ENCODE measurements at regions not wholly inside any gene's neighbourhood (a gene's known extent, or its start where the extent isn't known, plus 50 kb on each side); places are given as distances from the start of the nearest gene placed in this dataset.
"Not testable (repeated sequence)": the region's sequence is repeated elsewhere in the genome, so short reads cannot be mapped to it uniquely, and the experiment has no call there.

DNA sequence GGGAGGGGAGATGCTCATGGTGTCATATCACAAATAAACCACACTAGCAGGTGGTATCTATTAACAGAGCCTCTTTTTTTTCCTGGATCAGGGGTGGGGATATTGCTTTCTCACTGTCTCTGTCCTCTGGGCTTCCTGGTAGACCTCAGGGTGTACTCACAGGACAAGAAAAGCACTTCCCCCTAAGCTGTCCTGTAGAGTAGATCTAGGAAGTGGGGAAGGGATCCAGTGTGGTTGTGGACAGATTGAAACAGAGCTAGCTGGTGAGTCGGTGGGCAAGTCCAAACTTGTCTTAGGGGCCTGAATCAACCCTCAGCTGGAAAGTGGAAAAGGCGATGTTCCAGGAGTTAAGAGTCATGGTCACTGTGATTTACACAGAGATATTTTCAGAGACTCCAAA is 96.6 kb downstream of the SRGAP2 start:
- H2AFZ ChIP-seq (ENCODE audit: insufficient read depth, low read depth, low read length, poor library complexity, severe bottlenecking); intact Hi-C loops (cut with micrococcal nuclease); H4K20me1 ChIP-seq (ENCODE audit: insufficient read depth, low read length); H3K4me1 Mint-ChIP-seq; DNase-seq; H3K9me3 Mint-ChIP-seq; H3K4me3 Mint-ChIP-seq; H3K79me2 ChIP-seq (ENCODE audit: insufficient read depth, low read length); H3K36me3 Mint-ChIP-seq; H3K36me3 ChIP-seq (replicated peaks in 1 of 2; ENCODE audit: control insufficient read depth in 1 of 2, insufficient read depth in 2 of 2, low read length in 2 of 2); H3K4me2 ChIP-seq (replicated peaks; ENCODE audit: extremely low read depth, low read length, poor library complexity, severe bottlenecking); H3K27me3 ChIP-seq (ENCODE audit: control insufficient read depth in 2 of 2, insufficient read depth in 2 of 2, low read length in 2 of 2); H3K4me1 ChIP-seq (ENCODE audit: control insufficient read depth in 1 of 2, insufficient read depth in 2 of 2, low read length in 2 of 2); H3K9me3 ChIP-seq (replicated peaks in 1 of 2; ENCODE audit: control insufficient read depth in 1 of 2, insufficient read depth in 1 of 2, low read length in 2 of 2); H3K27me3 Mint-ChIP-seq (ENCODE audit: low read depth in 3 of 3); H3K27ac ChIP-seq (ENCODE audit: low read depth in 1 of 2, low read length in 2 of 2); H3K4me3 ChIP-seq (replicated peaks in 1 of 3; ENCODE audit: low read depth in 2 of 3, low read length in 3 of 3); H3K9ac ChIP-seq (ENCODE audit: insufficient read depth, low read length, poor library complexity, severe bottlenecking): not testable (repeated sequence)
- peak overlapping the region in 3 of 7 donors; percentile 8 to 72 (median 10) for H3K27ac Mint-ChIP-seq
- WGBS (ENCODE audit: insufficient coverage) = no CpG with 5 or more reads among the region's 2 CpGs

DNA sequence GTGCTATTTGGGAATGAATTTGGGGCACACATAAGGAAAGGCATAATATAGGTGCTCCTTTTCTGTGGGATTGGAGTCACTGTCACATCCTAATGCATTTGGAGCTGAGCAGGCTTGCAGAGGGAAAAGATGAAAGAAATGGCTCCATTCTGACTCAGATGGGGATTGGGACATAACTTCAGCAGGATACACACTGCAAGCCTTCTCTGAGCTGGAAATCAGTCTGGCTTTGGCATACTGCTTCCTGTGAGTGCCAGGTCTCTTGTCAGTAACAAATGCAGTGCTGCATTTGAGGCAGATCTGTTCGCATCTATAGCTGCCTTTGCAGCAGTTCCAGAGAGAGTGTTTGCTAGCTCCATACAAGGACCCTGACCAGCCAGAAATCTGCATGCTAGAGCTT is 98.7 kb downstream of the SRGAP2 start:
- WGBS (ENCODE audit: insufficient coverage) = no CpG with 5 or more reads among the region's 1 CpG
- DNase-seq; H3K4me1 Mint-ChIP-seq; H3K4me1 ChIP-seq (ENCODE audit: control insufficient read depth in 1 of 2, insufficient read depth in 2 of 2, low read length in 2 of 2); intact Hi-C loops (cut with micrococcal nuclease); H3K27ac Mint-ChIP-seq; H3K9me3 ChIP-seq (replicated peaks in 1 of 2; ENCODE audit: control insufficient read depth in 1 of 2, insufficient read depth in 1 of 2, low read length in 2 of 2); H3K4me3 ChIP-seq (replicated peaks in 1 of 3; ENCODE audit: low read depth in 2 of 3, low read length in 3 of 3); H3K27ac ChIP-seq (ENCODE audit: low read depth in 1 of 2, low read length in 2 of 2); H3K27me3 Mint-ChIP-seq (ENCODE audit: low read depth in 3 of 3); H3K27me3 ChIP-seq (ENCODE audit: control insufficient read depth in 2 of 2, insufficient read depth in 2 of 2, low read length in 2 of 2); H4K20me1 ChIP-seq (ENCODE audit: insufficient read depth, low read length); H3K79me2 ChIP-seq (ENCODE audit: insufficient read depth, low read length); H3K9ac ChIP-seq (ENCODE audit: insufficient read depth, low read length, poor library complexity, severe bottlenecking); H3K36me3 ChIP-seq (replicated peaks in 1 of 2; ENCODE audit: control insufficient read depth in 1 of 2, insufficient read depth in 2 of 2, low read length in 2 of 2); H3K4me2 ChIP-seq (replicated peaks; ENCODE audit: extremely low read depth, low read length, poor library complexity, severe bottlenecking); H3K4me3 Mint-ChIP-seq; H2AFZ ChIP-seq (ENCODE audit: insufficient read depth, low read depth, low read length, poor library complexity, severe bottlenecking); H3K9me3 Mint-ChIP-seq: not testable (repeated sequence)
- H3K36me3 Mint-ChIP-seq = peaks cover 12 to 19% of the 10 kb centered on the region in 2 donors

DNA sequence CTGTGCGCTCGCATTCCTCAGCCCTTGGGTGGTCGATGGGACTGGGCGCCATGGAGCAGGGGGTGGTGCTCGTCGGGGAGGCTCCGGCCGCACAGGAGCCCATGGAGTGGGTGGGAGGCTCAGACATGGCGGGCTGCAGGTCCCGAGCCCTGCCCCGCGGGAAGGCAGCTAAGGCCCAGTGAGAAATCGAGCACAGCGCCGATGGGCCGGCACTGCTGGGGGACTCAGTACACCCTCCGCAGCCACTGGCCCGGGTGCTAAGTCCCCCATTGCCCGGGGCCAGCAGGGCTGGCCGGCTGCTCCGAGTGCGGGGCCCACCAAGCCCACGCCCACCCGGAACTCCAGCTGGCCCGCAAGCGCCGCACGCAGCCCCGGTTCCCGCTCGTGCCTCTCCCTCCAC is 104.1 kb downstream of the SRGAP2 start:
- H4K20me1 ChIP-seq (ENCODE audit: insufficient read depth, low read length); H3K4me1 ChIP-seq (ENCODE audit: control insufficient read depth in 1 of 2, insufficient read depth in 2 of 2, low read length in 2 of 2); H3K4me1 Mint-ChIP-seq; H3K9me3 Mint-ChIP-seq; H3K27ac ChIP-seq (ENCODE audit: low read depth in 1 of 2, low read length in 2 of 2); DNase-seq; H3K9me3 ChIP-seq (replicated peaks in 1 of 2; ENCODE audit: control insufficient read depth in 1 of 2, insufficient read depth in 1 of 2, low read length in 2 of 2); H3K4me2 ChIP-seq (replicated peaks; ENCODE audit: extremely low read depth, low read length, poor library complexity, severe bottlenecking); H3K27me3 Mint-ChIP-seq (ENCODE audit: low read depth in 3 of 3); H3K36me3 ChIP-seq (replicated peaks in 1 of 2; ENCODE audit: control insufficient read depth in 1 of 2, insufficient read depth in 2 of 2, low read length in 2 of 2); intact Hi-C loops (cut with micrococcal nuclease); H3K4me3 Mint-ChIP-seq; H2AFZ ChIP-seq (ENCODE audit: insufficient read depth, low read depth, low read length, poor library complexity, severe bottlenecking); H3K9ac ChIP-seq (ENCODE audit: insufficient read depth, low read length, poor library complexity, severe bottlenecking); H3K4me3 ChIP-seq (replicated peaks in 1 of 3; ENCODE audit: low read depth in 2 of 3, low read length in 3 of 3); H3K79me2 ChIP-seq (ENCODE audit: insufficient read depth, low read length); H3K27ac Mint-ChIP-seq; H3K27me3 ChIP-seq (ENCODE audit: control insufficient read depth in 2 of 2, insufficient read depth in 2 of 2, low read length in 2 of 2): not testable (repeated sequence)
- no CpG with 5 or more reads among the region's 31 CpGs for WGBS (ENCODE audit: insufficient coverage)
- peaks cover 12 to 19% of the 10 kb centered on the region in 2 donors for H3K36me3 Mint-ChIP-seq

DNA sequence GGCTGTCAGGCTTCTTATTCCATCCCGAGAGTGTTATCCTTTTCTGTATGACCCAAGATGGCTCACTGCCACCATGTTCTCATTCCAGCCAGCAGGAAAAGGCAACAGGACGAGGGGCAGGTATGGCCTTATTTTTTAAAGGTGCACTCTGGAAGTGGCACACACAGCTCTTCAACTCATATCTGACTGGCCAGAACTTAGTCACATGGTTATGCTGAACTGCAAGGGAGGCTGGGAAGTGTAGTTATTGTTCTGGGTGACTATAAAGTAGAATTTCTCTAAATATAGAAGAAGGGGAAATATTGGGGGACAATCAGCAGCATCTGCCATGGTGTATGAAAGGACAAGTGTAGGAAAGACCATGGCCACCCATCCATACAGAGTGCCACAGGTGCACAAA is 107.6 kb downstream of the SRGAP2 start:
- H3K27ac ChIP-seq (ENCODE audit: low read depth in 1 of 2, low read length in 2 of 2); H3K36me3 ChIP-seq (replicated peaks in 1 of 2; ENCODE audit: control insufficient read depth in 1 of 2, insufficient read depth in 2 of 2, low read length in 2 of 2); H3K9ac ChIP-seq (ENCODE audit: insufficient read depth, low read length, poor library complexity, severe bottlenecking); H3K27me3 Mint-ChIP-seq (ENCODE audit: low read depth in 3 of 3); H3K79me2 ChIP-seq (ENCODE audit: insufficient read depth, low read length); H3K4me1 Mint-ChIP-seq; H4K20me1 ChIP-seq (ENCODE audit: insufficient read depth, low read length); H3K4me3 Mint-ChIP-seq; H3K4me1 ChIP-seq (ENCODE audit: control insufficient read depth in 1 of 2, insufficient read depth in 2 of 2, low read length in 2 of 2); intact Hi-C loops (cut with micrococcal nuclease); H2AFZ ChIP-seq (ENCODE audit: insufficient read depth, low read depth, low read length, poor library complexity, severe bottlenecking); H3K4me2 ChIP-seq (replicated peaks; ENCODE audit: extremely low read depth, low read length, poor library complexity, severe bottlenecking); H3K4me3 ChIP-seq (replicated peaks in 1 of 3; ENCODE audit: low read depth in 2 of 3, low read length in 3 of 3); H3K27me3 ChIP-seq (ENCODE audit: control insufficient read depth in 2 of 2, insufficient read depth in 2 of 2, low read length in 2 of 2); H3K27ac Mint-ChIP-seq; H3K9me3 ChIP-seq (replicated peaks in 1 of 2; ENCODE audit: control insufficient read depth in 1 of 2, insufficient read depth in 1 of 2, low read length in 2 of 2); DNase-seq; H3K9me3 Mint-ChIP-seq: not testable (repeated sequence)
- WGBS (ENCODE audit: insufficient coverage) = no CpG with 5 or more reads among the region's 2 CpGs
- peaks cover 9 to 13% of the 10 kb centered on the region in 2 donors for H3K36me3 Mint-ChIP-seq

All from CD14-positive monocyte (primary cell).